ENCODE measurements at regions not wholly inside any gene's neighbourhood (a gene's known extent, or its start where the extent isn't known, plus 50 kb on each side); places are given as distances from the start of the nearest gene placed in this dataset.

DNA sequence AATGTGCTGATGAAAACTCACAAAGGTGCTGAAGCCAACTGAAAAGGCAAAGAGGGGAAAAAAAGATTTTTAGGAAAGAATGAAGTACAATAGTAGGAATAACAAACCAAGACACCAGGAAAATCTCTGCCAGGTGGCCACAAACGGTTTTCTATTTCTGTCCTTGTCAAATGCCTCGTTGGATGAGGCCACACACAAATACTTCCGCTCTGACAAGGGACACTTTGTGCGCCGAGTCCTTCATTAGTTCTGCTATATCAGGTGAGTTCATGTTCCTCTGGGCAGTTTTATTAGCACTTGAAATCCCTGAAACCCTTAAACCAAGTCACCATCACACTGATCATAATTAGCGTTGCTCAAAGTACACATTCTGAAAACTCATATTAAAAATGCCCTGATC is 373.1 kb downstream of the VPS13C start (continued):
- TF ChIP-seq, protein P1, sequence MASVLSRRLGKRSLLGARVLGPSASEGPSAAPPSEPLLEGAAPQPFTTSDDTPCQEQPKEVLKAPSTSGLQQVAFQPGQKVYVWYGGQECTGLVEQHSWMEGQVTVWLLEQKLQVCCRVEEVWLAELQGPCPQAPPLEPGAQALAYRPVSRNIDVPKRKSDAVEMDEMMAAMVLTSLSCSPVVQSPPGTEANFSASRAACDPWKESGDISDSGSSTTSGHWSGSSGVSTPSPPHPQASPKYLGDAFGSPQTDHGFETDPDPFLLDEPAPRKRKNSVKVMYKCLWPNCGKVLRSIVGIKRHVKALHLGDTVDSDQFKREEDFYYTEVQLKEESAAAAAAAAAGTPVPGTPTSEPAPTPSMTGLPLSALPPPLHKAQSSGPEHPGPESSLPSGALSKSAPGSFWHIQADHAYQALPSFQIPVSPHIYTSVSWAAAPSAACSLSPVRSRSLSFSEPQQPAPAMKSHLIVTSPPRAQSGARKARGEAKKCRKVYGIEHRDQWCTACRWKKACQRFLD (CRISPR knock-in tag; IDR thresholded peaks at IDR 0.05): no peak
- TF ChIP-seq ZNF583 (CRISPR knock-in tag; IDR thresholded peaks at IDR 0.05): no peak
- no peak for TF ChIP-seq PCBP2 (IDR thresholded peaks at IDR 0.05; ENCODE audit: low read depth, low read length, poor library complexity, severe bottlenecking)
- TF ChIP-seq, protein P2, sequence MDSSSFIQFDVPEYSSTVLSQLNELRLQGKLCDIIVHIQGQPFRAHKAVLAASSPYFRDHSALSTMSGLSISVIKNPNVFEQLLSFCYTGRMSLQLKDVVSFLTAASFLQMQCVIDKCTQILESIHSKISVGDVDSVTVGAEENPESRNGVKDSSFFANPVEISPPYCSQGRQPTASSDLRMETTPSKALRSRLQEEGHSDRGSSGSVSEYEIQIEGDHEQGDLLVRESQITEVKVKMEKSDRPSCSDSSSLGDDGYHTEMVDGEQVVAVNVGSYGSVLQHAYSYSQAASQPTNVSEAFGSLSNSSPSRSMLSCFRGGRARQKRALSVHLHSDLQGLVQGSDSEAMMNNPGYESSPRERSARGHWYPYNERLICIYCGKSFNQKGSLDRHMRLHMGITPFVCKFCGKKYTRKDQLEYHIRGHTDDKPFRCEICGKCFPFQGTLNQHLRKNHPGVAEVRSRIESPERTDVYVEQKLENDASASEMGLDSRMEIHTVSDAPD (CRISPR knock-in tag; IDR thresholded peaks at IDR 0.05): no peak

DNA sequence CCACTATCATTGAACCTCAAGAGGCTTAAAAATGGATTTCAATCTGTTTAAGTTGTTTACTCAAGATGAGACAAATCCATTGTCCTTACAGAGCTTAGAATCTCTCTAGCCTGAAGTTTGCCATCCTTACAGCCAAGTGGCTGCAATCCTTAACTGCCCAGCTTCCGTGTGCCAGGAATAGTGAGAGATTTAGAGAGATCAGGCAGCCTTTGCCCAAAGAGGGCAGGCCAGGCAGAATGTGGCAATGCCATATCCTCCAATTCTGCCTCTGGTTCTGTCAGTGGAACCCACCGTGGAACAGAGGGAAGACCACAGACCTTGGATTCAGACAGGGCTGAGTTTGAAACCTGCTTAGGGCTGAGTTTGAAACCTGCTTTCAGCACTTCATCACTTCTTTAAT is 374.3 kb downstream of the VPS13C start:
- Histone ChIP-seq H3K27ac (ENCODE audit: extremely low read depth, low read depth, low read length) (no peak overlapping the region), H3K9me1 (ENCODE audit: control insufficient read depth, insufficient read depth, low read length) (no peaks in the 10 kb centered on the region), H3K27me3 (ENCODE audit: control insufficient read depth in 2 of 2, insufficient read depth in 2 of 2, low read length in 2 of 2) (no peaks in the 10 kb centered on the region; a peak in 1 of 5 replicates), H2AFZ (ENCODE audit: low read depth, low read length) (no peak overlapping the region), H3K9ac (ENCODE audit: insufficient read depth in 1 of 2, low read depth in 2 of 2, low read length in 2 of 2) (no peak overlapping the region), H3K79me2 (ENCODE audit: control insufficient read depth, insufficient read depth, low read length) (no peaks in the 10 kb centered on the region), H3K9me3 (replicated peaks; ENCODE audit: control insufficient read depth, insufficient read depth, low read depth, low read length) (no peaks in the 10 kb centered on the region), H3K4me2 (ENCODE audit: insufficient read depth, low read length) (no peak overlapping the region), H3K4me3 (no peak overlapping the region), H4K20me1 (replicated peaks; ENCODE audit: control insufficient read depth, insufficient read depth, low read length) (no peaks in the 10 kb centered on the region), H3K36me3 (ENCODE audit: control insufficient read depth, insufficient read depth, low read length) (no peaks in the 10 kb centered on the region), H3K4me1 (replicated peaks in 1 of 2; ENCODE audit: control insufficient read depth in 2 of 2, insufficient read depth in 2 of 2, low read length in 2 of 2) (no peaks in the 10 kb centered on the region)
- intact Hi-C loops (cut with micrococcal nuclease) (no loop called here), in situ Hi-C loops (cut with MboI) (no loop called here)
- DNase-seq (ENCODE audit: extremely low read depth in 1 of 4, low spot score in 3 of 4): no peak
- BruUV-seq (replicated peaks): no TSS peak
- ChIA-PET CTCF (ENCODE audit: low intra/inter-chr PET ratio) (no interaction called here), POLR2A (no interaction called here)
- no peak for FAIRE-seq
- WGBS (ENCODE audit: insufficient coverage, low coverage, missing lambda C conversion rate): 0% methylated on average over 2 of the region's 2 CpGs
- ATAC-seq: no peak
- no peak for TF ChIP-seq DIDO1 (tag; IDR thresholded peaks at IDR 0.05; ENCODE audit: low read depth)
- no peak for TF ChIP-seq HNRNPUL1 (IDR thresholded peaks at IDR 0.05; ENCODE audit: low read length)
- no peak for TF ChIP-seq NONO (IDR thresholded peaks at IDR 0.05; ENCODE audit: low read depth in 2 of 2, low read length in 1 of 2)
- TF ChIP-seq ZNF668 (CRISPR knock-in tag; IDR thresholded peaks at IDR 0.05): no peak
- TF ChIP-seq ZNF24 (IDR thresholded peaks at IDR 0.05): no peak
- TF ChIP-seq MYC (IDR thresholded peaks at IDR 0.05; ENCODE audit: low read depth, low read length): no peak
- no peak for TF ChIP-seq MYC (CRISPR knock-in tag; IDR thresholded peaks at IDR 0.05; ENCODE audit: borderline replicate concordance, low read depth)
- TF ChIP-seq ZBTB9 (CRISPR knock-in tag; IDR thresholded peaks at IDR 0.05): no peak
- no peak for TF ChIP-seq ZNF282 (CRISPR knock-in tag; IDR thresholded peaks at IDR 0.05)
- no peak for TF ChIP-seq KLF6 (CRISPR knock-in tag; IDR thresholded peaks at IDR 0.05; ENCODE audit: borderline replicate concordance)
- no peak for TF ChIP-seq ZFPM2 (CRISPR knock-in tag; IDR thresholded peaks at IDR 0.05)
- no peak for TF ChIP-seq JUN (IDR thresholded peaks at IDR 0.05; ENCODE audit: borderline replicate concordance, low read depth, low read length)
- no peak for TF ChIP-seq JUN (CRISPR knock-in tag; IDR thresholded peaks at IDR 0.05; ENCODE audit: borderline replicate concordance)
- TF ChIP-seq BCOR (IDR thresholded peaks at IDR 0.05): no peak
- no peak for TF ChIP-seq XRCC4 (IDR thresholded peaks at IDR 0.05; ENCODE audit: extremely low read depth, insufficient read depth, insufficient read length)
- TF ChIP-seq ZNF75A (CRISPR knock-in tag; IDR thresholded peaks at IDR 0.05): no peak
- no peak for TF ChIP-seq LEF1 (IDR thresholded peaks at IDR 0.05)
- no peak for TF ChIP-seq ZNF212 (CRISPR knock-in tag; IDR thresholded peaks at IDR 0.05)

Data from K562 (cell line).